ENCODE measurements at regions not wholly inside any gene's neighbourhood (a gene's known extent, or its start where the extent isn't known, plus 50 kb on each side); places are given as distances from the start of the nearest gene placed in this dataset.

DNA sequence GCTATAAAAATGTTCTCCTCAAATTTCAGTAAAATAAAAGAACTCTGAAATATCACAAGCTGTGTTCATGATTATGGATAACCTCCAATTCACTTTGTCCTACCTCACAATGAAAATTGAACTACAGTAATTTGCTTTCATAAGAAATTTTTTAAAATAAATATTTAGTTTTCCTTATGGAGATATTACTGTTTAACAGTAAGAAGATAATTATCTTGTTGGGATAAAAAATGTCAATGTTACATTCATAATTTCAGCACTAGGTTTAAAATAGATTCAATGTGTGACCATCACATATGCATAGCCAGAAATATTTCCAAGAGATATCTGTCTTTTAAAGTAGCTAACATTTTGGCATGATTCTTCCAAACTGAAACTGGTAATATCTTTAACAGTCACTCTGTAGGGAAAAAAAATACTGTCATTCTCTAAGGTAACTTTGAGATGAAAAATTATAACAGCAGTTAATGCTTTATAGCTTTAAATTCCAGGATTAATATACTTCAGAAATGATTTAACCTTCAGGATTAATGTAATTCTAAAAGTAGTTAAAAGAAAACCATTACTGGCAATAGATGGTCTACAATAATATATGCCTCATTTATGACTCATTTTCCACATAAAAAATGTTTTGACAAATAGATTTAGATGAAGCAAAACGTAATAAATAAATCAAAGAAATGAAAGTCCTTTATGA is 91.3 kb downstream of the SPRY2 start:
- Histone ChIP-seq H3K4me3 (ENCODE audit: insufficient read depth, low read depth, low read length) (no peak overlapping the region), H3K27me3 (ENCODE audit: control insufficient read depth, insufficient read depth, low read length) (no peaks in the 10 kb centered on the region), H3K36me3 (replicated peaks; ENCODE audit: control insufficient read depth, insufficient read depth, low read length) (no peaks in the 10 kb centered on the region)

DNA sequence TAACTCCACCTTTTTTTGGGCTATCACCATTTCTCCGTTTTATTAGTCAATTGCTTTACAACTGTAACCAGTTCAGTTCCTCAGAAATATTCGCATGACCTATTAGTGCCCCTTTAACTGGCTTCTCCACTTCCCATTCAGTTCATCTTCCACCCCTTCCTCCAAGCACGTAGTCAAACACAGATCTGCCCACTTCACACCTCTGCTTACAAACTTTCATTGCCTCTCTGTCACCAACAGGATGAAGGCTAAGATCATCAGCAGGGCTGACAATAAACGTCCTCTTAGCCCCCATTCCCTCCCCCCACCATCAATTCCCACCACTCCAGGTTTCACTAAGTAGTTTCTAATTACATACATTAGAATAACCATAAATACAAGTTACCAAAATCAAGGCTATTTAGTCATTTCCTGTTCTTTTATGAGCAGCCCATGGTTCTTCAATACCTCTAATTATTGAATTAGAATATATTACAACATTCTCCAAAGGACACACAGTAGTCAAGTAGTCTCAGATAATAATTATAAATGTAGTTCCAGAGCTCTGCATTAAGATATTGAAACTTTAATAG is 95.7 kb downstream of the SPRY2 start:
- no peaks in the 10 kb centered on the region for H3K27me3 ChIP-seq (ENCODE audit: control insufficient read depth, insufficient read depth, low read length)
- DNase-seq = no peak

More for the DNA sequence above, 91.3 kb downstream of the SPRY2 start:
- no peak for DNase-seq

DNA sequence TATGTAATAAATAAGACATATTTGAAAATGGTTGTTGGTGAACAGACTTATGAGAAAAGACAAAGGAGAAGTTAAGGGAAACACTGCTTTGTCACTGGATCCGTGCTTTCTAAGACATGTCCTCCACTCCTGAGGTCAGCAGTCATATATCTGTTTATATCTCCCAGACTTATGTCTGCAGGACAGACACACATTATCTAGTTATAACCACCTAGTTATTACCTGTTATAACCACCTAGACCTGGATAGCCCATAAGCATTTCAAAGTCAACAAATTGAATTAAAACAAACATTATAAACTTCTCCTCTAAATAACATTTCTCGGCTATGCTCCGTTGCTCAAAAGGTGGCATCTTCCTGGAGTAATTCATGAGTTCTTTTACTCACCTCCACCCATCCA is 96.4 kb downstream of the SPRY2 start:
- Histone ChIP-seq H3K27me3 (ENCODE audit: control insufficient read depth, insufficient read depth, low read length) (no peaks in the 10 kb centered on the region), H3K4me3 (ENCODE audit: insufficient read depth, low read depth, low read length) (no peak overlapping the region), H3K36me3 (replicated peaks; ENCODE audit: control insufficient read depth, insufficient read depth, low read length) (no peaks in the 10 kb centered on the region)
- DNase-seq = no peak

More for the DNA sequence above, 95.7 kb downstream of the SPRY2 start:
- no peaks in the 10 kb centered on the region for H3K36me3 ChIP-seq (replicated peaks; ENCODE audit: control insufficient read depth, insufficient read depth, low read length)
- H3K4me3 ChIP-seq (ENCODE audit: insufficient read depth, low read depth, low read length) = no peak overlapping the region

DNA sequence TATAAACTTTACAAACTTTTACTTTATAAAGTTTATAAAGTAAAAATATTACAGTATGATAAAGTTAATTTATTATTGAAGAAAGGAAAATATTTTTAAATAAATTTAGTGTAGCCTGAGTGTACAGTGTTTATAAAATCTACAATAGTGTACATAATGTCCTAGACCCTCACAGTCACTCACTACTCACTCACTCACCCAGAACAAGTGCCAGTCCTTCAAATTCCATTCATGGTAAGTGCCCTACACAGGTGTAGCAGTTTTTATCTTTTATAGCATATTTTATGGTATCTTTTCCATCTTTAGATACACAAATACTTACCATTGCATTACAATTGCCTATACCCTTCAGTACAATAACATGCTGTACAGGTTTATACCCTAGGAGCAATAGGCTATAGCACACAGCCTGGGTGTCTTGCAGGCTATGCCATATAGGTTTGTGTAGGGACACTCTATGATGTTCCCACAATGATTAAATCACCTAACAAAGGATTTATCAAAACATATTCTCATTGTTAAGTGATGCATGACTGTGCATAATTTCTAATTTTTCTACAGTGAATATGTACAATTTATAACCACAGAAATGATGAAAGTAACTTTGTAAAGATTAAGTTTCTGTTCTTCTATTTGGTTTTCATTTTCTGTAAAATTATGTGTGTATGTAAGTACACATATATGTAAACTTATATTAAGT is 98.0 kb downstream of the SPRY2 start:
- no peak overlapping the region for H3K4me3 ChIP-seq (ENCODE audit: insufficient read depth, low read depth, low read length)
- DNase-seq = no peak

DNA sequence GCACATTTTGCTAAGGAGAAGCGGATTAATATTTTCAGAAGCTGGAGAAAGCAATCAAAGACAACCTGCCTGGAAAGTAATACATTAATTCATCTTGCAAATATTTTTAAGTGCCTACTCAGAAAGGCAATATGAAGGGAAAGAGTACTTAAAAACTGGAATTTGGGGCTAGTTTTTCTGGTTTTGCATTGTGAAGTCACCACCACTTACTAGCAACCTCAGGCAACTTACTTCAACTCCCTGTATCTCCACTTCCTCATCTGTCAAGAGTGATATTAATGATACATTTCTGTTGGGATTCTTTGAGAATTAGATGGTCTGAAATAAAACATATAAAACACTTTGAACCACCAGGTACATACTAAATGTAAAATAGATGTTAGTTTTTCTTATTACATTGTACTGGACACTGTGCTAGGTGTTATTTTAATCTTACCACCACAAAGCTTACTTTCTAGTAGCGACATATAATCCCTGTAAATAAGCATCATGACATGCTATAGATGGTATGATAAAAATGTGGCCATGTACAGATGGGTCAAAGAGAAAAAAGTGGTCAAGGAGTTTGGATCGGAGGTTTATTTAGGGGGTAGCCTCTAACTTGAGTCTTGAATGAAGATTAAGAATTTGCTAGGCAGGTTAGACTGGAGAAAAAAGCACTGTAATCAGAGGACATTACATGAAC is 101.2 kb downstream of the SPRY2 start:
- no peak overlapping the region for H3K4me3 ChIP-seq (ENCODE audit: insufficient read depth, low read depth, low read length)
- no peaks in the 10 kb centered on the region for H3K36me3 ChIP-seq (replicated peaks; ENCODE audit: control insufficient read depth, insufficient read depth, low read length)
- H3K27me3 ChIP-seq (ENCODE audit: control insufficient read depth, insufficient read depth, low read length) = no peaks in the 10 kb centered on the region
- DNase-seq = no peak

More for the DNA sequence above, 98.0 kb downstream of the SPRY2 start:
- H3K27me3 ChIP-seq (ENCODE audit: control insufficient read depth, insufficient read depth, low read length) = no peaks in the 10 kb centered on the region
- H3K36me3 ChIP-seq (replicated peaks; ENCODE audit: control insufficient read depth, insufficient read depth, low read length) = no peaks in the 10 kb centered on the region

DNA sequence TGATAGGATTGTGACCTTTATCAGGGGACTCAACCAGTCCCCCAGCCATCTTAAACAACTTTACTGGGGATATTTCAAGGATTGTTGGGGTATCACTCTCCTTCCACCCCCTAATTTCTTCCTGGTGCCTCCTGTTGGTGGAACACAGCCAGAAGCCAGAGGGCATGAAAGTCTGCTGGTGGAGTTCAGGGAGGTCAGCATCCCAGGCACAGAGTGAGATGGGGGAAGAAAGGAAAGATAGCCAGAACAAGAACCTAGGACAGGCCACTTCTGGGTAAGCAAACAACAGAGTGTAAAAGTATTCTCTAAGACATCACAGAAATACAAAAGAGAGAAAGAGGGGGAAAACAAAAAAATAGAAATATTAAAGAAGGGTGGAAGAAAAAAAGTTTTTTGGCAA is 101.8 kb downstream of the SPRY2 start:
- DNase-seq = no peak

DNA sequence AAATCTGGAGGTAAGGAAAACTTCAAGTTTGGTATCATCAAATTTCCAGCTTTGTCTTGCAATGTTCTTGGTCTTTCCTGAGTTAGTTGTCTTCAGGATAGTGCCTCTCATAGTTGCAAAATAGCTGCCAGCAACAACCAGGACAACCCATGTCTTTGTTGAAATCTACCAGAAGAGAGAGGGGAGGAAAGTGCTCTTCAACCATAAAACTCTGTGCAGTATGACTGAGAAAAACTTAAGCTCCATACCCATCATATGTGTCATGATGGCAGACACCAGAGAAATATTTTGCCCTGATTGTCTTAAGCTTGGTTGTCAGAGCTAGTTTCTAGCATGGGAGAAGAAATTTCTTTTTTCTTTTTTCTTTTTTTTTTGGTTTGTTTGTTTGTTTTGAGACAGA is 103.3 kb downstream of the SPRY2 start:
- H3K4me3 ChIP-seq (ENCODE audit: insufficient read depth, low read depth, low read length) = no peak overlapping the region
- DNase-seq = no peak
- no peaks in the 10 kb centered on the region for H3K27me3 ChIP-seq (ENCODE audit: control insufficient read depth, insufficient read depth, low read length)
- H3K36me3 ChIP-seq (replicated peaks; ENCODE audit: control insufficient read depth, insufficient read depth, low read length) = no peaks in the 10 kb centered on the region

More for the DNA sequence above, 101.8 kb downstream of the SPRY2 start:
- H3K36me3 ChIP-seq (replicated peaks; ENCODE audit: control insufficient read depth, insufficient read depth, low read length) = no peaks in the 10 kb centered on the region
- no peak overlapping the region for H3K4me3 ChIP-seq (ENCODE audit: insufficient read depth, low read depth, low read length)
- H3K27me3 ChIP-seq (ENCODE audit: control insufficient read depth, insufficient read depth, low read length) = no peaks in the 10 kb centered on the region

DNA sequence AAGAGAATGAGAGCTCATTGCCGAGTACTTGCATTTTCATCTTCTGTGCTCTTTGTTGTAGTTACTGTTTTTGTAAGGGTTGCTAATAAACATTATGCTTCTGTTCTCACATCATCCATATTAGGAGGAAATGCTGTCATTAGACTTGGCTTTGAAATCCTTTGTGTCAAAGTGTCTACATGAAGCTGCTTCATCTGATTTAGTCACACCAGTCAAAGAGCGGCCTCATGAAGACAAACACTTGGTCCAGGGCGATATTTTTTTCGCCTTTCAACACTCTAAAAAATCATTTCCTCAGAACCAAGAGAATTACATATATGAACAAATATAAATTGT is 105.0 kb downstream of the SPRY2 start:
- Histone ChIP-seq H3K36me3 (replicated peaks; ENCODE audit: control insufficient read depth, insufficient read depth, low read length) (no peaks in the 10 kb centered on the region), H3K27me3 (ENCODE audit: control insufficient read depth, insufficient read depth, low read length) (no peaks in the 10 kb centered on the region), H3K4me3 (ENCODE audit: insufficient read depth, low read depth, low read length) (no peak overlapping the region)
- DNase-seq = no peak

DNA sequence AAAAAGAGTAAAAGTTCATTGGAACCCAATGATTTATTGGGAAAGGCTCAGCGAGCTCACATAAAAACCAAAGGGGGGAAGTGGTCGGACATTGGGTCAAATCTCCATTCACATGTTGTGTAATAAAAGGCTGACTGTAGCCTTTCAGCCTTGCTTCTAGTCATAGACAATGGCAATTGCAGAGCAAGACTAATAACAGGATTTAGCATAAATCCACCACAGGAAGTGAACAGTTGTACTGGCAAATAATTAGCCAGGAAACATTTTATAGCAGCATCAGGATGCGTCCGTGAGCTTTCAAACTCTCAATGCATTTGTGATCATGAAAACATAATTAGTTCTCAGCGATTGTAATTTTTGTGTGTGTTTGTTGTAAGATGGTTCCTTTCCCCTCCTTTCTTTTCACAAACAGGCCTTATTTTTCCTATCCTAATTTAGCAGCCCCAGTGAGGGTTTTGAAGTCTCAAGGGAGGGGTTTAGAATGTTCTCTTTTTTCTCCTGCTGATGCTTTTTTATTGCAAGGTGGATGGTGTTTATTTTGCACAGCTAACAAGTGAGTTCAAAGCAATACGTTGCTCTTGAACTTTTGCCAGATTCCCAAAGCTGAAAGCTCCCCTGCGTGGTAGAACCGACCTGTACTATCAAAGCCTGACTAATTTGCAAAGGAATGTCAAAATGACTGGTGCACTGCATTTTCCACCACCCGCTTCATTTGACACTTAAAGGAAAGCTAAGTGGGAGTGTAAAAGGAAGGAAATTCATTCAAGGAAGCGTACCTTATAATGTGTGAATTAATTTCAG is 105.6 kb downstream of the SPRY2 start:
- DNase-seq = no peak
- no peak overlapping the region for H3K4me3 ChIP-seq (ENCODE audit: insufficient read depth, low read depth, low read length)

DNA sequence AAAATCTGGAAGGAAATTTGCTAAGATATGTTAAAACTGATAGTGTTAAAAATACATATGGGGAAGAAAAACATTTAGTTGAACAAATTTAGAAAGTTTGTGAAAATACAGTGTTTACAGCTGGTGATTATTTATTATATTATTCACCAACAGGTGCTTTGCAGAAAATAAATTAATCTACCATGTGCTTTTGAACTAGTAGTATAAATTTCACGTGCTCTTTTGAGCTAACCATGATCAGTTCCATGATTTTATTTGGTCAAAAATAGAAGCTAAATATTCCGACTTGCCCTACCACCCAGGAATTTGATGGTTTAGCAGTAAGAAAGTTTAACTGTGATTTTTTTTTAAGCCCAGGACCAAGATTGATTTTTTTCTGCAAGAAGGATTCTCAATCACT is 113.3 kb downstream of the SPRY2 start:
- Histone ChIP-seq H3K27me3 (ENCODE audit: control insufficient read depth, insufficient read depth, low read length) (no peaks in the 10 kb centered on the region), H3K36me3 (replicated peaks; ENCODE audit: control insufficient read depth, insufficient read depth, low read length) (no peaks in the 10 kb centered on the region), H3K4me3 (ENCODE audit: insufficient read depth, low read depth, low read length) (no peak overlapping the region)
- no peak for DNase-seq

More for the DNA sequence above, 105.6 kb downstream of the SPRY2 start:
- no peaks in the 10 kb centered on the region for H3K27me3 ChIP-seq (ENCODE audit: control insufficient read depth, insufficient read depth, low read length)
- H3K36me3 ChIP-seq (replicated peaks; ENCODE audit: control insufficient read depth, insufficient read depth, low read length) = no peaks in the 10 kb centered on the region

DNA sequence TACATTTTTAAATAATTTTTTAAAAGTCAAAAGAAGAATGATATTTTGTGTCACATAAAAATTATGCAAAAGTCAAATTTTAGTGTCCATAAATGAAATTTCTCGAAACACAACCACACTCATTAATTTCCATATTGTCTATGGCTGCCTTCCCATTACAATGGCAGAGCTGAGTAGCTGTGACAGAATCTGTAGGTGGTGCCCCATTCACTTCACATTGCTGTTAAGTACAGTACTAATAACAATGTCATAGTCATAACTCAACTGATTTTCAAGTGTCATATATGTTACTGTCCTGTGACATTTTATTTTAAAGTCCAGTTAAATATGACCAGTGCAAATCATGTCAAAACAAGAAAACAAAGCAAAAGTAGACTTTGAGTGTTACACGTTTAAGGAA is 114.3 kb downstream of the SPRY2 start:
- Histone ChIP-seq H3K27me3 (ENCODE audit: control insufficient read depth, insufficient read depth, low read length) (no peaks in the 10 kb centered on the region), H3K4me3 (ENCODE audit: insufficient read depth, low read depth, low read length) (no peak overlapping the region), H3K36me3 (replicated peaks; ENCODE audit: control insufficient read depth, insufficient read depth, low read length) (no peaks in the 10 kb centered on the region)
- DNase-seq = no peak

DNA sequence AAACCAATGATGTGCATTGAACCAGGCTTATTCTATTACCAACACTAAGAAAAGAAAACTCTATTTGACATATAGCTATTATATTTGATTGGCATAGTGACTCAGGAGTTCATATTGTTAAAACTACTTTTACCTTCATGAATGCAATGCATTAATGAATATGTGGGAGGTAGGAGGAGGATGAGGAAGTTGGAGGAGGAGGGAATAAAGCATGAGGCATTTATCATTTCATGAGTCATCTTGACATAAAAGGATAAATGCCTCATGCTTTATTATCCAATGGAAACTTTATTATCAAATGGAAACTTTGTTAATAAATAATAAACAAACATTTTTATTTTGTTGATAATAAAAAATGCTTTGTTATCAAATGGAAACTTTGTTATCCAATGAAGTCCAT is 116.5 kb downstream of the SPRY2 start:
- Histone ChIP-seq H3K4me3 (ENCODE audit: insufficient read depth, low read depth, low read length) (no peak overlapping the region), H3K27me3 (ENCODE audit: control insufficient read depth, insufficient read depth, low read length) (no peaks in the 10 kb centered on the region), H3K36me3 (replicated peaks; ENCODE audit: control insufficient read depth, insufficient read depth, low read length) (no peaks in the 10 kb centered on the region)
- DNase-seq = no peak

DNA sequence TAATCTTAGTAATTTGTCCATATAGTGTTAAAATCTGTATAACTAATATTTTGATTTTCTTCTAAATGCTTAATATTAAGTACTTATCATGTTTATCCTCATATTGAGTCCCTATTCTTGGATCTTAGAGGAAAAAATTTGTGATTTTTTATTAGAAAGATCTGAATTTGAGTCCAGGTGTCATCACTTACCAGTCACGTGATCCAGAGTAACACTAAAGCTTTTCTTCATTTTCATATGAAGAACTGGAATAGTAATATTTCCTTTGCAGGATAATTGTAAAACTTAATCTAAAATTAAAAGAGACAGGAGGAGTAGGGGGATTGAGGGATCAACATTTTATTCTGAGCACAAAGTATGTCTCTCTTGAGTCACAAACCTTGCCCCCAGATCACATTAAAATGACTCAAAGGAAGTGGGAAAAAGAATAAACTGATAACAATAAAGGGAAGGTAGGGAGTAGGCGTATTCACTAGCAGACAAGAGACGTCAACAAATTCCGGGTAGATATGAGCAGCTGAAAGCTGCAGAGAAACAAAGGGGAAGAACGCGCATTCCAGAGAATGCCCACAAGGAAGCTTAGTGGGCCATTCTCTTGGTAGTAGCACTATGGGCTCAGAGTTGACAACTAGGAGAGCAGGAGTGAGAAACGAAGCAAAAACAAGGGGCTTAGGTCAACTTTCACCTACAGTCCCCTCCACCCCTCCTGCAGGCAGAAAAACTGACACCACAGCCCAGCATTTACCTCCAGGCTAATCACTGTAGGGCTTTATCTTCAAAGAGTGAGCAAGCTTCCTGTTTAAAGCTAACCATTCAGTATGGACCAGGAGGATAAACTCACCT is 123.1 kb downstream of the SPRY2 start:
- Histone ChIP-seq H3K4me3 (ENCODE audit: insufficient read depth, low read depth, low read length) (no peak overlapping the region), H3K36me3 (replicated peaks; ENCODE audit: control insufficient read depth, insufficient read depth, low read length) (no peaks in the 10 kb centered on the region), H3K27me3 (ENCODE audit: control insufficient read depth, insufficient read depth, low read length) (no peaks in the 10 kb centered on the region)
- DNase-seq = no peak
